Astrocyte of the cerebellum (primary cell): ENCODE measurements at regions not wholly inside any gene's neighbourhood (a gene's known extent, or its start where the extent isn't known, plus 50 kb on each side); places are given as distances from the start of the nearest gene placed in this dataset.

Experiments
- DNase-seq: peaks from one replicate; pipeline ENCODE4 v3.0.0-alpha.2; 2011; ENCODE audit warnings: low read depth
- H3K4me3 ChIP-seq: 2 replicates; pipeline ENCODE4 v1.5.1; 2011; ENCODE audit warnings: mild to moderate bottlenecking, low read depth, low read length, moderate library complexity
- in situ Hi-C: cut with HindIII; loops from 2 replicates; pipeline ENCODE4 v1.10.0; 2017; ENCODE audit warnings: low sequenced_read_pairs
- TF ChIP-seq, protein P1 (sequence below): IDR thresholded peaks from 2 replicates; pipeline ENCODE4 v1.5.1; 2012; ENCODE audit warnings: low read length, low read depth, moderate library complexity, mild to moderate bottlenecking; ENCODE audit errors: missing control alignments

DNA sequence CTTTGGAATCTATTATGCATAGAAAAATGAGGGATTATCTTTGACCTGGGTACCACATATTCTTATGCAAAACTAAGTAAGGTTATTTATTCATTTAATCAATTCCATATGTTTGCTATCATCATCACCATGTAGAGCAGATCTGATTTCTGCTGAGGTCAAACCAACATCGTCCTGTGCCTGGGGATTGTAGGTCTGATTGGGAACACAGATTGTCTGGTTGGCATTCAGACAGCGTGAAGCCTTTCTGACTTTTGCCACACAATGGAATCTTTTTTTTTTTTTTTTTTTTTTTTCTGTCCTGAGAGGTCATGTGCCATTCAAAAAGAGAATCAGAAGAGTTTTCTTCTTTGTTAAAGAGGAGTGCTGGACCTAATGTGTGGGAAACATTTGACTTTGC lies 142.9 kb downstream of the RAB11FIP2 start:
- in situ Hi-C loops = no loop called here
- H3K4me3 ChIP-seq = no peak overlapping the region
- no peak for DNase-seq
- TF ChIP-seq, protein P1, sequence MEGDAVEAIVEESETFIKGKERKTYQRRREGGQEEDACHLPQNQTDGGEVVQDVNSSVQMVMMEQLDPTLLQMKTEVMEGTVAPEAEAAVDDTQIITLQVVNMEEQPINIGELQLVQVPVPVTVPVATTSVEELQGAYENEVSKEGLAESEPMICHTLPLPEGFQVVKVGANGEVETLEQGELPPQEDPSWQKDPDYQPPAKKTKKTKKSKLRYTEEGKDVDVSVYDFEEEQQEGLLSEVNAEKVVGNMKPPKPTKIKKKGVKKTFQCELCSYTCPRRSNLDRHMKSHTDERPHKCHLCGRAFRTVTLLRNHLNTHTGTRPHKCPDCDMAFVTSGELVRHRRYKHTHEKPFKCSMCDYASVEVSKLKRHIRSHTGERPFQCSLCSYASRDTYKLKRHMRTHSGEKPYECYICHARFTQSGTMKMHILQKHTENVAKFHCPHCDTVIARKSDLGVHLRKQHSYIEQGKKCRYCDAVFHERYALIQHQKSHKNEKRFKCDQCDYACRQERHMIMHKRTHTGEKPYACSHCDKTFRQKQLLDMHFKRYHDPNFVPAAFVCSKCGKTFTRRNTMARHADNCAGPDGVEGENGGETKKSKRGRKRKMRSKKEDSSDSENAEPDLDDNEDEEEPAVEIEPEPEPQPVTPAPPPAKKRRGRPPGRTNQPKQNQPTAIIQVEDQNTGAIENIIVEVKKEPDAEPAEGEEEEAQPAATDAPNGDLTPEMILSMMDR = no peak

DNA sequence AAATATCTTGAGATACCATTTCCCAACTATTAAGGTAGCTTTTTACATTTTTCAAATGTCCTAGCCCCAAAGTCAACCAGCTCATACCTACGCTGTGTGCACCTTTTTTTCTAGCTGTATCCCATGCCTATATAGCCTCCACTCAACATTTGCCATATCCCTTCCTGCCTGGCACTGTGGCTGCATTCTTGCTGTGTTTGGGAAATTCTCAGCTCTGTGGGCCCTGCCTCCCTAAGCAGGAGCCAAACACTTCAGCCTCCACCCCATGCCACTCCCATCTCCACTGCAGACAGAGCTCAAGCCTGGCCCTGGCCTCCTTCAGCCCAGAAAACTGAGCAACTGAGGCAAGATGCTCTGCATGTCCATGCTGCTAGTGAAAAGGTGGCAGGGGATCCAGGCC lies 141.3 kb downstream of the RAB11FIP2 start:
- in situ Hi-C loops = no loop called here
- TF ChIP-seq, protein P1 = no peak
- H3K4me3 ChIP-seq = no peak overlapping the region
- DNase-seq = no peak

DNA sequence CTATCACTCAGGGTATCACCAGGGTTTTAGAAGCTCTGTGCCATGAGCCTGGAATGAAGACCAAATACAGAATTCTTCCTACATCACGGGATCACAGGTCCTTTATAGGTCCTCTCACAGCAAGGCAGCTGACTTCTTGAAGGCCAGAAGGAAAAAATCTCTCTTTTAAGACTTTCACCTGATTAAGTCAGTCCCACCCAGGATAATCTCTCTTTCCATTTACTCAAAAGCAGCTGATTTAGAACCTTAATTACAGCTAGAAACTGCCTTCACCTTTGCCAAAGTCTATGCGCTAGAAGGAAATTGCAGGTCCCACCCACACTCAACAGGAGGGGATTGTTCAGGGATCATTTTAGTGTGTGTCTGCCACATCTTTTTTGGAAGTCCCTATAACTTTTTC lies 135.1 kb downstream of the RAB11FIP2 start:
- in situ Hi-C loops = no loop called here
- TF ChIP-seq, protein P1 = no peak
- DNase-seq = no peak
- H3K4me3 ChIP-seq = no peak overlapping the region

DNA sequence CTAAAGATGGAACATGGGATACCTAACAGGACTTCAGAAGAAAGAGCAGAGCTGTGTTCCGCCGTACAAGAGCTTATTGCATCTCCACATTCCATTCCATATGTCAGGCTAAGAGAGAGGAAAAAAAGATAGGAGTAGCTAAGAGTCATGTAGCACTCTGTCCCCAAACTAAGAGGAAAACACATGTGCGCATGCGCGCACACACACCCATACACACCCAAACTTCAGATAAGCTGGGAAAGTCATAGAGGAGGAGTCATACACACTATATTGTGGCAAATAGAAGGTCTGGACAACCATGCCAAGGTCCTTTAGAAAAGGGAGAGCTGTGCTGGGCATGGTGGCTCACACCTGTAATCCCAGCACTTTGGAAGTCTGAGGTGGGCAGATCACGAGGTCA lies 132.4 kb downstream of the RAB11FIP2 start:
- H3K4me3 ChIP-seq = no peak overlapping the region
- no peak for DNase-seq
- TF ChIP-seq, protein P1 = no peak
- in situ Hi-C loops = no loop called here

DNA sequence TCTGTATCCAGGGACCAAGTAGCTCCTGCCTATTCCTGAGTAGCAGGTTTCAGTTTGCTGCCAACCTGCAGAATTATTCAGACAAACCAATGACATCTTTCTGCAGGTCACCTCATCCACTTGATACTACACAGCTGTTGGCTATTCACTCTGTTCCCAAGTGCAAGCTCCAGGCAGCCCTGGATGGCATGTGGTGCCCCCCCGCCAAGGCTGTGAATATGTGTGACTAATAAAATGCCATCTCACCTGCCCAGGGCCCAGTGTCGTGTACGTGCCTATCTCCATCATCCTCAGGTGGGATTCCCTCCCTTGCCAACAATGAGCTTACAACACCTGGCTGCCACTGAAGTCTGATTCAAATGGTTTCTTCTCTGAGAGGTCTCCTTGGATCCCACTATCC lies 125.8 kb downstream of the RAB11FIP2 start:
- TF ChIP-seq, protein P1 = no peak
- H3K4me3 ChIP-seq = no peak overlapping the region
- in situ Hi-C loops = no loop called here
- no peak for DNase-seq

DNA sequence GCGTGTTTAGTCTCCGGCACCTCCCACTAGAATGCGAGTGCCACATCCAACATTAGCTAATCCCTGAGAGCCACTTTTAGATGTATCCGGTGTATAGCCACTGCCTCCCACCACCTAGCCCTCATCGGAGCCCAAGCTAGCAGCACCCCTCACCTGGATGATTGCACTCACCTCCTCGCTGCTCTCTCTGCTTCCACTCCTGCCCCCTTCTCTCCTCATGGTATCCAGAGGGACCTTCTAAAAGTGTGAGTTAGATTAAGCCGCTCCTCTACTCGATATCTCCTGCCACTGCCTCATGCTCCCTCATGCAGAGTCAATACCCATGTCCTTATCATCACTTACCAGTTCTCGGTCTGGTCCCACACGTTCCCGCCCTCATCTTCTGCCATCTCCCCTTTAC lies 125.3 kb downstream of the RAB11FIP2 start:
- in situ Hi-C loops = no loop called here
- no peak for DNase-seq

DNA sequence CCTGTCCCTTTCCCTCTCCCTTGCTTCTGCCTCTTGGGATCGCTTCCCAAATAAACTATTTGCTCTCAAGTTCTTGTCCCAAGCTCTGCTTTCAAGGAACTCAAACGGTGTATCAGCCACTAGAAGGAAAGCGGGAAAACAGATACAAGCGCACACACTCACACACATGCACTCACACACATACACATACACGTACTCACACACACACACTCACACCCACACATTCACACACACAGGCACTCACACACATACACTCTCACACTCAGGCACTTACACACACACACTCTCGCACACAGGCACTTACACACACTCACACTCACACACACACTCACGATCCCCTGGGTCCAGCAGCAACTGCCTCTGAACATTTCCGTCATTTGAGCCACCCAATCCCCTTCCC lies 121.9 kb downstream of the RAB11FIP2 start:
- DNase-seq = no peak
- TF ChIP-seq, protein P1 = no peak
- in situ Hi-C loops = no loop called here
- H3K4me3 ChIP-seq = no peak overlapping the region

More for the DNA sequence above, 125.3 kb downstream of the RAB11FIP2 start:
- no peak overlapping the region for H3K4me3 ChIP-seq
- TF ChIP-seq, protein P1 = no peak
